ENCODE measurements at regions not wholly inside any gene's neighbourhood (a gene's known extent, or its start where the extent isn't known, plus 50 kb on each side); places are given as distances from the start of the nearest gene placed in this dataset.

DNA sequence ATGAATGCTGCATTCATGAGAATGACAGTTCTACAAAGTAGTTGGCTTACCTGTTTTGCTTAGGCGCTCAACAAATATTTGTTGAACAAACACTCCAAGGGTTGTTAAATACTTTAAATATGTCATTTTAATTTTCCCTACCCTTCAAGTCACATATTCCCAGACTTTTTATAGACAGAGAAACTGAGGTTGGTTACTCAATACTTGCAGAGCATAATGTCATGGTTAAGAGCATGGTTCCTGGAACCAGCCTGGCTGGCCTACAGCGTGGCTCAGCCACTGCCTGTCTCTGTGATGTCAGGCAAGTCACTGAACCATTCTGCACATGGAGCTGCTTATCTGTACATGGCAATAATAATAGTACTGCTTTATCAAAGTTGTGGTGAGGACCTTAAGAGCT is 120.0 kb upstream of the STK17B start:
- H3K9me3 ChIP-seq (replicated peaks in 1 of 2; ENCODE audit: control insufficient read depth in 1 of 2, insufficient read depth in 1 of 2, low read length in 2 of 2): no peaks in the 10 kb centered on the region
- no peaks in the 10 kb centered on the region for H3K9me3 Mint-ChIP-seq
- no peak overlapping the region for H3K4me3 ChIP-seq (replicated peaks in 1 of 3; ENCODE audit: low read depth in 2 of 3, low read length in 3 of 3)
- no CpG with 5 or more reads among the region's 2 CpGs for WGBS (ENCODE audit: insufficient coverage)
- TF ChIP-seq CTCF (IDR thresholded peaks at IDR 0.05): no peak
- no peaks in the 10 kb centered on the region for H3K36me3 ChIP-seq (replicated peaks in 1 of 2; ENCODE audit: control insufficient read depth in 1 of 2, insufficient read depth in 2 of 2, low read length in 2 of 2)
- H3K4me3 Mint-ChIP-seq: no peak overlapping the region
- DNase-seq: no peak
- H3K27ac ChIP-seq (ENCODE audit: low read depth in 1 of 2, low read length in 2 of 2): no peak overlapping the region
- peaks cover 0 to 3% (median 0%) of the 10 kb centered on the region in 3 donors for H3K27me3 Mint-ChIP-seq (ENCODE audit: low read depth in 3 of 3)
- H3K27ac Mint-ChIP-seq: no peak overlapping the region
- no peaks in the 10 kb centered on the region for H3K79me2 ChIP-seq (ENCODE audit: insufficient read depth, low read length)
- H2AFZ ChIP-seq (ENCODE audit: insufficient read depth, low read depth, low read length, poor library complexity, severe bottlenecking): no peak overlapping the region
- H4K20me1 ChIP-seq (ENCODE audit: insufficient read depth, low read length): no peaks in the 10 kb centered on the region
- no peaks in the 10 kb centered on the region for H3K4me1 ChIP-seq (ENCODE audit: control insufficient read depth in 1 of 2, insufficient read depth in 2 of 2, low read length in 2 of 2)
- no peaks in the 10 kb centered on the region for H3K27me3 ChIP-seq (ENCODE audit: control insufficient read depth in 2 of 2, insufficient read depth in 2 of 2, low read length in 2 of 2)
- H3K36me3 Mint-ChIP-seq: no peaks in the 10 kb centered on the region
- H3K4me1 Mint-ChIP-seq: peaks cover 7% of the 10 kb centered on the region
- no peak overlapping the region for H3K4me2 ChIP-seq (replicated peaks; ENCODE audit: extremely low read depth, low read length, poor library complexity, severe bottlenecking)
- no peak overlapping the region for H3K9ac ChIP-seq (ENCODE audit: insufficient read depth, low read length, poor library complexity, severe bottlenecking)
- intact Hi-C loops (cut with micrococcal nuclease): no loop called here

- peaks cover 0 to 5% (median 0%) of the 10 kb centered on the region in 3 donors for H3K27me3 Mint-ChIP-seq (ENCODE audit: low read depth in 3 of 3)
- peaks cover 7% of the 10 kb centered on the region for H3K4me1 Mint-ChIP-seq
- Histone ChIP-seq H3K27me3 (ENCODE audit: control insufficient read depth in 2 of 2, insufficient read depth in 2 of 2, low read length in 2 of 2) (no peaks in the 10 kb centered on the region), H3K4me1 (ENCODE audit: control insufficient read depth in 1 of 2, insufficient read depth in 2 of 2, low read length in 2 of 2) (no peaks in the 10 kb centered on the region), H3K79me2 (ENCODE audit: insufficient read depth, low read length) (no peaks in the 10 kb centered on the region), H2AFZ (ENCODE audit: insufficient read depth, low read depth, low read length, poor library complexity, severe bottlenecking) (no peak overlapping the region), H3K27ac (ENCODE audit: low read depth in 1 of 2, low read length in 2 of 2) (no peak overlapping the region), H4K20me1 (ENCODE audit: insufficient read depth, low read length) (no peaks in the 10 kb centered on the region), H3K36me3 (replicated peaks in 1 of 2; ENCODE audit: control insufficient read depth in 1 of 2, insufficient read depth in 2 of 2, low read length in 2 of 2) (no peaks in the 10 kb centered on the region), H3K9ac (ENCODE audit: insufficient read depth, low read length, poor library complexity, severe bottlenecking) (no peak overlapping the region), H3K4me3 (replicated peaks in 1 of 3; ENCODE audit: low read depth in 2 of 3, low read length in 3 of 3) (no peak overlapping the region), H3K9me3 (replicated peaks in 1 of 2; ENCODE audit: control insufficient read depth in 1 of 2, insufficient read depth in 1 of 2, low read length in 2 of 2) (no peaks in the 10 kb centered on the region), H3K4me2 (replicated peaks; ENCODE audit: extremely low read depth, low read length, poor library complexity, severe bottlenecking) (no peak overlapping the region)
- no peak overlapping the region for H3K27ac Mint-ChIP-seq
- WGBS (ENCODE audit: insufficient coverage): 92% methylated on average over 15 of the region's 16 CpGs
- intact Hi-C loops (cut with micrococcal nuclease): no loop called here
- H3K4me3 Mint-ChIP-seq: no peak overlapping the region
- peak in 1 of 3 donors; percentile 35 for DNase-seq
- H3K9me3 Mint-ChIP-seq: no peaks in the 10 kb centered on the region
- TF ChIP-seq CTCF (IDR thresholded peaks at IDR 0.05): no peak
- H3K36me3 Mint-ChIP-seq: no peaks in the 10 kb centered on the region
Measured at GRCh38 chr2:196291873-196292800, 120.8 kb upstream of the STK17B start.

Data from CD14-positive monocyte (primary cell).